ENCODE measurements at regions not wholly inside any gene's neighbourhood (a gene's known extent, or its start where the extent isn't known, plus 50 kb on each side); places are given as distances from the start of the nearest gene placed in this dataset.

GRCh38 chr2:145157741-145158591, 638.0 kb upstream of the ZEB2 start:
- DNase-seq (ENCODE audit: low spot score, unreplicated experiment) = no peak
- TF ChIP-seq CTCF (IDR thresholded peaks at IDR 0.05; ENCODE audit: unreplicated experiment) = no peak
- no peak overlapping the region for H3K4me3 Mint-ChIP-seq (ENCODE audit: low read depth)
- H3K9me3 Mint-ChIP-seq (ENCODE audit: low read depth) = peaks cover 4% of the 10 kb centered on the region
- H3K27me3 Mint-ChIP-seq = no peaks in the 10 kb centered on the region
- H3K27ac Mint-ChIP-seq = no peak overlapping the region
- no peaks in the 10 kb centered on the region for H3K4me1 Mint-ChIP-seq (ENCODE audit: low read depth)
- H3K36me3 Mint-ChIP-seq (ENCODE audit: insufficient read depth) = no peaks in the 10 kb centered on the region

- peaks cover 5% of the 10 kb centered on the region for H3K9me3 Mint-ChIP-seq (ENCODE audit: low read depth)
- H3K27ac Mint-ChIP-seq = no peak overlapping the region
- H3K27me3 Mint-ChIP-seq = no peaks in the 10 kb centered on the region
- TF ChIP-seq CTCF (IDR thresholded peaks at IDR 0.05; ENCODE audit: unreplicated experiment) = no peak
- H3K4me1 Mint-ChIP-seq (ENCODE audit: low read depth) = no peaks in the 10 kb centered on the region
- no peak for DNase-seq (ENCODE audit: low spot score, unreplicated experiment)
- H3K4me3 Mint-ChIP-seq (ENCODE audit: low read depth) = no peak overlapping the region
- H3K36me3 Mint-ChIP-seq (ENCODE audit: insufficient read depth) = no peaks in the 10 kb centered on the region
Measured at GRCh38 chr2:145157036-145157675, 637.2 kb upstream of the ZEB2 start.

- Mint-ChIP-seq H3K4me3 (ENCODE audit: low read depth) (no peak overlapping the region), H3K9me3 (ENCODE audit: low read depth) (peaks cover 6% of the 10 kb centered on the region), H3K27ac (no peak overlapping the region), H3K4me1 (ENCODE audit: low read depth) (no peaks in the 10 kb centered on the region), H3K36me3 (ENCODE audit: insufficient read depth) (no peaks in the 10 kb centered on the region), H3K27me3 (no peaks in the 10 kb centered on the region)
- TF ChIP-seq CTCF (IDR thresholded peaks at IDR 0.05; ENCODE audit: unreplicated experiment) = no peak
- DNase-seq (ENCODE audit: low spot score, unreplicated experiment) = no peak
Measured at GRCh38 chr2:145156199-145156598, 636.3 kb upstream of the ZEB2 start.

GRCh38 chr2:145155196-145155595, 635.3 kb upstream of the ZEB2 start:
- Mint-ChIP-seq H3K27ac (no peak overlapping the region), H3K9me3 (ENCODE audit: low read depth) (peaks cover 7% of the 10 kb centered on the region)

More at GRCh38 chr2:145155196-145155595, 635.3 kb upstream of the ZEB2 start:
- H3K36me3 Mint-ChIP-seq (ENCODE audit: insufficient read depth) = no peaks in the 10 kb centered on the region
- no peak for DNase-seq (ENCODE audit: low spot score, unreplicated experiment)
- no peaks in the 10 kb centered on the region for H3K4me1 Mint-ChIP-seq (ENCODE audit: low read depth)
- H3K4me3 Mint-ChIP-seq (ENCODE audit: low read depth) = no peak overlapping the region
- no peaks in the 10 kb centered on the region for H3K27me3 Mint-ChIP-seq
- no peak for TF ChIP-seq CTCF (IDR thresholded peaks at IDR 0.05; ENCODE audit: unreplicated experiment)

Data from progenitor cell of endocrine pancreas (in vitro differentiated cells).